ENCODE measurements at regions not wholly inside any gene's neighbourhood (a gene's known extent, or its start where the extent isn't known, plus 50 kb on each side); places are given as distances from the start of the nearest gene placed in this dataset.

GRCh38 chr13:65159803-65160202, 2070.3 kb downstream of the PCDH9 start:
- CTCF ChIA-PET, result interaction anchor here (0.6 kb wide), 1 partner anchor 203 kb away, joined by 5 read pairs; no protein-coding TSS in a partner anchor
- peak; percentile 31 for DNase-seq (ENCODE audit: extremely low spot score)
- POLR2A ChIA-PET, result no interaction called here
- peak; percentile 79; the same call in 1 of the 2 replicates for TF ChIP-seq CTBP1 (IDR thresholded peaks at IDR 0.05; ENCODE audit: borderline replicate concordance)
- TF ChIP-seq NFRKB (IDR thresholded peaks at IDR 0.05), result no peak
- no peak for TF ChIP-seq FOXK2 (IDR thresholded peaks at IDR 0.05)
- TF ChIP-seq, protein P1, sequence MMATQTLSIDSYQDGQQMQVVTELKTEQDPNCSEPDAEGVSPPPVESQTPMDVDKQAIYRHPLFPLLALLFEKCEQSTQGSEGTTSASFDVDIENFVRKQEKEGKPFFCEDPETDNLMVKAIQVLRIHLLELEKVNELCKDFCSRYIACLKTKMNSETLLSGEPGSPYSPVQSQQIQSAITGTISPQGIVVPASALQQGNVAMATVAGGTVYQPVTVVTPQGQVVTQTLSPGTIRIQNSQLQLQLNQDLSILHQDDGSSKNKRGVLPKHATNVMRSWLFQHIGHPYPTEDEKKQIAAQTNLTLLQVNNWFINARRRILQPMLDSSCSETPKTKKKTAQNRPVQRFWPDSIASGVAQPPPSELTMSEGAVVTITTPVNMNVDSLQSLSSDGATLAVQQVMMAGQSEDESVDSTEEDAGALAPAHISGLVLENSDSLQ (IDR thresholded peaks at IDR 0.05), result peak; percentile 95
- TF ChIP-seq ZNF384 (IDR thresholded peaks at IDR 0.05), result peak; percentile 67; the same call in 1 of the 2 replicates
- TF ChIP-seq FOXM1 (IDR thresholded peaks at IDR 0.05; ENCODE audit: borderline replicate concordance), result no peak
- TF ChIP-seq BHLHE40 (IDR thresholded peaks at IDR 0.05; ENCODE audit: borderline replicate concordance), result no peak

DNA sequence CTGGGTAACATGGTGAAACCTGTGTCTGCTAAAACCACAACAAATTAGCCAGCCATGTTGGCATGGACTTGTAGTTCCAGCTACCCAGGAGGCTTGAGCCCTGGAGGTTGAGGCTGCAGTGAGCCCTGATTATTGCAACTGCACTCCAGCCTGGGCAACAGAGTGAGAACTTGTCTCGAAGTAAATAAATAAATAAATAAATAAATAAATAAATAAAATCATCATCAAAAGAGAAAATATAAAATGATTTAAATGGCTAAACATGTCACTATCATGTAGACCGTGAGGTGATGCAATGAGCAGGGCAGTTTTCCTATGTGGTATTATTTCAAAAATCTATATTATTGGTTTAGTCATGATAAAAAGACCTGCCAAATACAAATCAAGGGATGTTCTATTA, 2074.3 kb downstream of the PCDH9 start:
- ChIA-PET POLR2A (no interaction called here), CTCF (no interaction called here)
- DNase-seq (ENCODE audit: extremely low spot score), result no peak
- TF ChIP-seq FOXM1 (IDR thresholded peaks at IDR 0.05; ENCODE audit: borderline replicate concordance), result no peak
- no peak for TF ChIP-seq L3MBTL2 (conservative IDR thresholded peaks at IDR 0.05)
- TF ChIP-seq NFRKB (IDR thresholded peaks at IDR 0.05), result no peak
- TF ChIP-seq FOXA1 (IDR thresholded peaks at IDR 0.05), result no peak
- no peak for TF ChIP-seq LEF1 (IDR thresholded peaks at IDR 0.05; ENCODE audit: borderline replicate concordance)
- TF ChIP-seq ARNT (IDR thresholded peaks at IDR 0.05), result no peak
- no peak for TF ChIP-seq CTBP1 (IDR thresholded peaks at IDR 0.05; ENCODE audit: borderline replicate concordance)
- TF ChIP-seq ZNF384 (IDR thresholded peaks at IDR 0.05), result no peak
- no peak for TF ChIP-seq SUZ12 (IDR thresholded peaks at IDR 0.05)
- TF ChIP-seq SP1 (IDR thresholded peaks at IDR 0.05), result no peak
- TF ChIP-seq, protein P1 (IDR thresholded peaks at IDR 0.05), result no peak
- no peak for TF ChIP-seq FOXK2 (IDR thresholded peaks at IDR 0.05)
- TF ChIP-seq ELF4 (IDR thresholded peaks at IDR 0.05), result no peak
- TF ChIP-seq BHLHE40 (IDR thresholded peaks at IDR 0.05; ENCODE audit: borderline replicate concordance), result no peak
- no peak for TF ChIP-seq TARDBP (IDR thresholded peaks at IDR 0.05)

GRCh38 chr13:65154661-65155447, 2075.3 kb downstream of the PCDH9 start:
- CTCF ChIA-PET, result interaction anchor here (0.7 kb wide), 1 partner anchor 32 kb away, joined by 3 read pairs; no protein-coding TSS in a partner anchor
- DNase-seq (ENCODE audit: extremely low spot score), result no peak
- POLR2A ChIA-PET, result no interaction called here
- TF ChIP-seq CTBP1 (IDR thresholded peaks at IDR 0.05; ENCODE audit: borderline replicate concordance) (no peak), ZNF384 (IDR thresholded peaks at IDR 0.05) (no peak), SUZ12 (IDR thresholded peaks at IDR 0.05) (no peak), FOXK2 (IDR thresholded peaks at IDR 0.05) (no peak), LEF1 (IDR thresholded peaks at IDR 0.05; ENCODE audit: borderline replicate concordance) (no peak), ELF4 (IDR thresholded peaks at IDR 0.05) (no peak), NFRKB (IDR thresholded peaks at IDR 0.05) (no peak), ARNT (IDR thresholded peaks at IDR 0.05) (no peak), HDGF (IDR thresholded peaks at IDR 0.05; ENCODE audit: borderline replicate concordance) (no peak)

- no peak for DNase-seq (ENCODE audit: extremely low spot score)
- TF ChIP-seq NFRKB (IDR thresholded peaks at IDR 0.05), result no peak
- TF ChIP-seq SP1 (IDR thresholded peaks at IDR 0.05), result no peak
- no peak for TF ChIP-seq FOXA1 (IDR thresholded peaks at IDR 0.05)
- TF ChIP-seq BHLHE40 (IDR thresholded peaks at IDR 0.05; ENCODE audit: borderline replicate concordance), result no peak
- TF ChIP-seq ARNT (IDR thresholded peaks at IDR 0.05), result no peak
- TF ChIP-seq, protein P1 (IDR thresholded peaks at IDR 0.05), result no peak
- no peak for TF ChIP-seq SUZ12 (IDR thresholded peaks at IDR 0.05)
- no peak for TF ChIP-seq CTBP1 (IDR thresholded peaks at IDR 0.05; ENCODE audit: borderline replicate concordance)
- no peak for TF ChIP-seq HDGF (IDR thresholded peaks at IDR 0.05; ENCODE audit: borderline replicate concordance)
- no peak for TF ChIP-seq ZNF384 (IDR thresholded peaks at IDR 0.05)
- TF ChIP-seq LEF1 (IDR thresholded peaks at IDR 0.05; ENCODE audit: borderline replicate concordance), result no peak
- TF ChIP-seq FOXK2 (IDR thresholded peaks at IDR 0.05), result no peak
- no peak for TF ChIP-seq L3MBTL2 (conservative IDR thresholded peaks at IDR 0.05)
- TF ChIP-seq FOXM1 (IDR thresholded peaks at IDR 0.05; ENCODE audit: borderline replicate concordance), result no peak
- no peak for TF ChIP-seq ELF4 (IDR thresholded peaks at IDR 0.05)
- TF ChIP-seq TARDBP (IDR thresholded peaks at IDR 0.05), result no peak
- CTCF ChIA-PET, result no interaction called here
- POLR2A ChIA-PET, result no interaction called here
These were observed 2080.4 kb downstream of the PCDH9 start for GRCh38 chr13:65149687-65150086.

DNA sequence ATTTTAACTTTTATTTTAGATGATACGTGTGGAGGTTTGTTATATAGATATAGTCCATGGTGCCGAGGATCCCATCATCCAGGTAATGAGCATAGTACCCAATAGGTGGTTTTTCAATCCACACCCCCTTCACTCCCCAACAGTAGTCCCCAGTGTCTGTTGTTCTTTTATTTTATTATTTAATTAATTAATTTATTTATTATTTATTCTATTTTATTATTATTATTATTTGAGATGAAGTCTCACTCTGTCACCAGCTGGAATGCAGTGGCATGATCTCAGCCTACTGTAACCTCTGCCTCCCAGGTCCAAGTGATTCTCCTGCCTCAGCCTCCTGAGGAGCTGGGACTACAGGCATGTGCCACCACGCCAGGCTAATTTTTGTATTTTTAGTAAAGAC, 2086.2 kb downstream of the PCDH9 start:
- ChIA-PET POLR2A (no interaction called here), CTCF (no interaction called here)
- no peak for DNase-seq (ENCODE audit: extremely low spot score)
- no peak for TF ChIP-seq LEF1 (IDR thresholded peaks at IDR 0.05; ENCODE audit: borderline replicate concordance)
- TF ChIP-seq FOXA1 (IDR thresholded peaks at IDR 0.05), result no peak
- TF ChIP-seq ELF4 (IDR thresholded peaks at IDR 0.05), result no peak
- TF ChIP-seq NFRKB (IDR thresholded peaks at IDR 0.05), result no peak
- TF ChIP-seq L3MBTL2 (conservative IDR thresholded peaks at IDR 0.05), result no peak
- TF ChIP-seq FOXK2 (IDR thresholded peaks at IDR 0.05), result no peak
- no peak for TF ChIP-seq SP1 (IDR thresholded peaks at IDR 0.05)
- no peak for TF ChIP-seq TARDBP (IDR thresholded peaks at IDR 0.05)
- no peak for TF ChIP-seq FOXM1 (IDR thresholded peaks at IDR 0.05; ENCODE audit: borderline replicate concordance)
- TF ChIP-seq, protein P1 (IDR thresholded peaks at IDR 0.05), result no peak
- TF ChIP-seq BHLHE40 (IDR thresholded peaks at IDR 0.05; ENCODE audit: borderline replicate concordance), result no peak
- no peak for TF ChIP-seq ZNF384 (IDR thresholded peaks at IDR 0.05)
- no peak for TF ChIP-seq HDGF (IDR thresholded peaks at IDR 0.05; ENCODE audit: borderline replicate concordance)
- TF ChIP-seq SUZ12 (IDR thresholded peaks at IDR 0.05), result no peak
- TF ChIP-seq ARNT (IDR thresholded peaks at IDR 0.05), result no peak
- TF ChIP-seq CTBP1 (IDR thresholded peaks at IDR 0.05; ENCODE audit: borderline replicate concordance), result no peak

Data from HEK293T (cell line).